ENCODE measurements at regions not wholly inside any gene's neighbourhood (a gene's known extent, or its start where the extent isn't known, plus 50 kb on each side); places are given as distances from the start of the nearest gene placed in this dataset.

DNA sequence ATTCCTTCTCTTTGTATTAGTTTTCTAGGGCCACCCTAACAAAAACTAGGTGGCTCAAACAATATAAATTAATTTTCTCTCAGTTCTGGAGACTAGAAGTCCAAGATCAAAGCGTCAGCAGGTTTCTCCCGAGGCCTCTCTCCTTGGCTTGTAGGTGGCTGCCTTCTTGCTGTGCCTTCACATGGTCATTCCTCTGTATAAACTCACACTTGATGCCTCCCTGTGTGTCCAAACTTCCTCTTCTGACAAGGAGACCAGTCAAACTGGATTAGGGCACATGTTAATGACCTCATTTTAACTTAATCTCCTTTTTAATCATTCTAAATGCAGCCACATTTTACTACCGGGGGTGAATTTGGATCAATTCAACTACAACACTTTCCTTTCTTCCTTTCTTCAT, 691.1 kb downstream of the DIPK2A start:
- Histone ChIP-seq H3K4me3 (ENCODE audit: low read length) (no peak overlapping the region), H3K4me1 (ENCODE audit: insufficient read depth, low read length) (no peaks in the 10 kb centered on the region), H3K27ac (ENCODE audit: low read depth in 1 of 2, low read length in 2 of 2) (no peak overlapping the region), H3K27me3 (ENCODE audit: control insufficient read depth in 1 of 2, insufficient read depth in 2 of 2, low read length in 2 of 2) (no peaks in the 10 kb centered on the region), H3K36me3 (ENCODE audit: insufficient read depth, low read length) (no peaks in the 10 kb centered on the region), H3K9me3 (ENCODE audit: control insufficient read depth in 1 of 2, insufficient read depth in 1 of 2, low read length in 2 of 2) (peaks cover 3 to 4% of the 10 kb centered on the region in 2 experiments)
- H3K9me3 Mint-ChIP-seq = peaks cover 11% of the 10 kb centered on the region
- no peaks in the 10 kb centered on the region for H3K27me3 Mint-ChIP-seq
- DNase-seq (no peak), ATAC-seq (ENCODE audit: poor library complexity) (no peak)
- H3K36me3 Mint-ChIP-seq (ENCODE audit: low read depth) = no peaks in the 10 kb centered on the region
- no peaks in the 10 kb centered on the region for H3K4me1 Mint-ChIP-seq (ENCODE audit: low read depth)
- intact Hi-C loops (cut with DNase I, micrococcal nuclease) = no loop called here
- ChIA-PET CTCF (no interaction called here), POLR2A (no interaction called here)
- no peak overlapping the region for H3K4me3 Mint-ChIP-seq
- H3K27ac Mint-ChIP-seq = no peak overlapping the region
- TF ChIP-seq, protein P1, sequence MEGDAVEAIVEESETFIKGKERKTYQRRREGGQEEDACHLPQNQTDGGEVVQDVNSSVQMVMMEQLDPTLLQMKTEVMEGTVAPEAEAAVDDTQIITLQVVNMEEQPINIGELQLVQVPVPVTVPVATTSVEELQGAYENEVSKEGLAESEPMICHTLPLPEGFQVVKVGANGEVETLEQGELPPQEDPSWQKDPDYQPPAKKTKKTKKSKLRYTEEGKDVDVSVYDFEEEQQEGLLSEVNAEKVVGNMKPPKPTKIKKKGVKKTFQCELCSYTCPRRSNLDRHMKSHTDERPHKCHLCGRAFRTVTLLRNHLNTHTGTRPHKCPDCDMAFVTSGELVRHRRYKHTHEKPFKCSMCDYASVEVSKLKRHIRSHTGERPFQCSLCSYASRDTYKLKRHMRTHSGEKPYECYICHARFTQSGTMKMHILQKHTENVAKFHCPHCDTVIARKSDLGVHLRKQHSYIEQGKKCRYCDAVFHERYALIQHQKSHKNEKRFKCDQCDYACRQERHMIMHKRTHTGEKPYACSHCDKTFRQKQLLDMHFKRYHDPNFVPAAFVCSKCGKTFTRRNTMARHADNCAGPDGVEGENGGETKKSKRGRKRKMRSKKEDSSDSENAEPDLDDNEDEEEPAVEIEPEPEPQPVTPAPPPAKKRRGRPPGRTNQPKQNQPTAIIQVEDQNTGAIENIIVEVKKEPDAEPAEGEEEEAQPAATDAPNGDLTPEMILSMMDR (IDR thresholded peaks at IDR 0.05) = no peak

DNA sequence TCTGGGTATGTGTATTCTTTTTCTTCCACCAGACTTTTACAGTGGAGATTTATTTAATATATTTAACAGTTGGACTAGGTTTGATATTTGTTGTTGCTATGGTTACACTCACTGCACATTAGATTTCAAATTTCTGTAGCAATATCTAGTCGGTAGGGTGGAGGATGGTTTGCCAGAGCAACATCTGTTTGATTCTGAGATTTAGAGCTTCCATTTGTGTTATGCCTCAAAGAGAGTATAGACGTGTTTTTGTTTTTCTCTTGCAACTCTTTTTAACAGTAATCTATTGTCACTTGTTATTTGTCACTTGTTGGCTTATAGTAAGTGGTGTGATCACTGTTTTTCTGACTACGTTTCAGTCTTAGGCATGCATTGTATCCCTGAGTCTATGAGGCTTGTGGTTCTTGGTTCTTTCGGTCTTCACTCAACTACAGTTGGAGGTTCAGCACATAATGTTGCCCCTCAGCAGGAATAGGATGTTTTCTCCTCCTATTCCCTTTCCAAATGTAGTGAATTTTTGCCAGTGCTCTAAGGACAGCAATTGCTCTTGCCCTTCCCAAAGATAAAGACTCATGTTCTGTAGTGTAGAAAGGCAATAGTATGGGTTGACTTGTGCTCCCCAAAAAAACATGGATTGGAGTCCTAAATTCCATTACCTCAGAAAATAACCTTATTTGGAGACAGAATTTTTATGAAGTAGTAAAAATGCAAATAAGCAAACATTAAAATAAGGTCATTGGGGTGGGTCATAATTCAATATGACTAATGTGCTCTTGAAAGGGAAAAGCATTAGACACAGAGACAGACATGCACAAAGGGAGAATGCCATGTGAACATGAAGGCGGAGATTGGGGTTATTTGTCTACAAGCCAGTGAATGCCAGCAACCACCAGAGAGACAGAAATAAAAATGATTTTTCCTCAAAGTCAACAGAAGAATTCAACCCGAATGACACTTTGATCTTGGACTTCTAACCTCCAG, 692.1 kb downstream of the DIPK2A start:
- TF ChIP-seq, protein P1 (IDR thresholded peaks at IDR 0.05) = no peak
- H3K36me3 ChIP-seq (ENCODE audit: insufficient read depth, low read length) = no peaks in the 10 kb centered on the region
- no peak overlapping the region for H3K4me3 ChIP-seq (ENCODE audit: low read length)
- peaks cover 3 to 4% of the 10 kb centered on the region in 2 experiments for H3K9me3 ChIP-seq (ENCODE audit: control insufficient read depth in 1 of 2, insufficient read depth in 1 of 2, low read length in 2 of 2)
- POLR2A ChIA-PET = no interaction called here
- H3K27ac ChIP-seq (ENCODE audit: low read depth in 1 of 2, low read length in 2 of 2) = no peak overlapping the region
- Mint-ChIP-seq H3K9me3 (peaks cover 11% of the 10 kb centered on the region), H3K27ac (no peak overlapping the region), H3K4me3 (no peak overlapping the region), H3K4me1 (ENCODE audit: low read depth) (no peaks in the 10 kb centered on the region), H3K36me3 (ENCODE audit: low read depth) (no peaks in the 10 kb centered on the region), H3K27me3 (no peaks in the 10 kb centered on the region)
- intact Hi-C loops (cut with DNase I, micrococcal nuclease) = no loop called here
- H3K4me1 ChIP-seq (ENCODE audit: insufficient read depth, low read length) = no peaks in the 10 kb centered on the region
- ATAC-seq (ENCODE audit: poor library complexity) (no peak), DNase-seq (no peak)
- no peaks in the 10 kb centered on the region for H3K27me3 ChIP-seq (ENCODE audit: control insufficient read depth in 1 of 2, insufficient read depth in 2 of 2, low read length in 2 of 2)
- CTCF ChIA-PET = no interaction called here

DNA sequence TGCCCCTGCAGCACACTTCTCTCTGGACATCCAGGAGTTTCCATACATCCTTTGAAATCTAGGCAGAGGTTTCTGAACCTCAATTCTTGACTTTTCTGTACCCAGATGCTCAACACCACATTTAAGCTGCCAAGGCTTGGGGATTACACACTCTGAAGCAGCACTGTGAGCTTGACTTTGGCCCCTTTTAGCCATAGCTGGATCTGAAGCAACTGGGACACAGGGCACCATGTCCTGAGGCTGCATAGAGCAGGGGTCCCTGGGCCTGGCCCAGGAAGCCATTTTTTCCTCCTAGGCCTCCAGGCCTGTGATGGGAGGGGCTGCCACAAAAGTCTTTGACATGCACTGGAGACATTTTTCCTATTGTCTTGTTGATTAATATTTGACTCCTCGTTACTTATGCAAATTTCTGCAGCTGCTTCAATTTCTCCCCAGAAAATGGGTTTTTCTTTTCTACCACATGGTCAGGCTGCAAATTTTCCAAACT, 694.0 kb downstream of the DIPK2A start:
- DNase-seq (no peak), ATAC-seq (ENCODE audit: poor library complexity) (no peak)
- Histone ChIP-seq H3K4me1 (ENCODE audit: insufficient read depth, low read length) (no peaks in the 10 kb centered on the region), H3K4me3 (ENCODE audit: low read length) (no peak overlapping the region), H3K27ac (ENCODE audit: low read depth in 1 of 2, low read length in 2 of 2) (no peak overlapping the region), H3K27me3 (ENCODE audit: control insufficient read depth in 1 of 2, insufficient read depth in 2 of 2, low read length in 2 of 2) (no peaks in the 10 kb centered on the region), H3K9me3 (ENCODE audit: control insufficient read depth in 1 of 2, insufficient read depth in 1 of 2, low read length in 2 of 2) (peaks cover 3 to 4% of the 10 kb centered on the region in 2 experiments), H3K36me3 (ENCODE audit: insufficient read depth, low read length) (no peaks in the 10 kb centered on the region)
- peaks cover 11% of the 10 kb centered on the region for H3K9me3 Mint-ChIP-seq
- ChIA-PET CTCF (no interaction called here), POLR2A (no interaction called here)
- H3K36me3 Mint-ChIP-seq (ENCODE audit: low read depth) = no peaks in the 10 kb centered on the region
- no peaks in the 10 kb centered on the region for H3K4me1 Mint-ChIP-seq (ENCODE audit: low read depth)
- TF ChIP-seq, protein P1 (IDR thresholded peaks at IDR 0.05) = no peak
- H3K27ac Mint-ChIP-seq = no peak overlapping the region
- no peak overlapping the region for H3K4me3 Mint-ChIP-seq
- H3K27me3 Mint-ChIP-seq = no peaks in the 10 kb centered on the region
- intact Hi-C loops (cut with DNase I, micrococcal nuclease) = no loop called here
